ENCODE measurements at regions not wholly inside any gene's neighbourhood (a gene's known extent, or its start where the extent isn't known, plus 50 kb on each side); places are given as distances from the start of the nearest gene placed in this dataset.

DNA sequence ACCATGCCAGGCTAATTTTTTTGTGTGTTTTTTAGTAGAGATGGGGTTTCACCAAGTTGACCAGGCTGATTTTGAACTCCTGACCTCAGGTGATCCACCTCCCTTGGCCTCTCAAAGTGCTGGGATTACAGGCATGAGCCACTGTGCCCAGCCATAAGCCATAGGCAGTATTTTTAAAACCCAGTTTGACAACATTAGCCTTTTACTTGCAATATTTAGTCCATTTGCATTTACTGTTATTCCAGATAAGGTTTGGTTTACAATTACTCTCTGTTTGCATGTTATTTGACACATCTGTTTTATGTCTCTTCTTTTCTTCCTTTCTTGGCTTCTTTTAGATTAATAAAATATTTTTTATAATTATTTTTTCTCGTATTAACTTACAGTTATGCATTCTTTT is 83.6 kb upstream of the EPHB3 start:
- no peak overlapping the region for H3K4me3 ChIP-seq (ENCODE audit: low read depth, poor library complexity, severe bottlenecking)
- WGBS, 2 donors = 90 to 93% methylated on average over 1 of the region's 1 CpG
- TF ChIP-seq, protein P1, sequence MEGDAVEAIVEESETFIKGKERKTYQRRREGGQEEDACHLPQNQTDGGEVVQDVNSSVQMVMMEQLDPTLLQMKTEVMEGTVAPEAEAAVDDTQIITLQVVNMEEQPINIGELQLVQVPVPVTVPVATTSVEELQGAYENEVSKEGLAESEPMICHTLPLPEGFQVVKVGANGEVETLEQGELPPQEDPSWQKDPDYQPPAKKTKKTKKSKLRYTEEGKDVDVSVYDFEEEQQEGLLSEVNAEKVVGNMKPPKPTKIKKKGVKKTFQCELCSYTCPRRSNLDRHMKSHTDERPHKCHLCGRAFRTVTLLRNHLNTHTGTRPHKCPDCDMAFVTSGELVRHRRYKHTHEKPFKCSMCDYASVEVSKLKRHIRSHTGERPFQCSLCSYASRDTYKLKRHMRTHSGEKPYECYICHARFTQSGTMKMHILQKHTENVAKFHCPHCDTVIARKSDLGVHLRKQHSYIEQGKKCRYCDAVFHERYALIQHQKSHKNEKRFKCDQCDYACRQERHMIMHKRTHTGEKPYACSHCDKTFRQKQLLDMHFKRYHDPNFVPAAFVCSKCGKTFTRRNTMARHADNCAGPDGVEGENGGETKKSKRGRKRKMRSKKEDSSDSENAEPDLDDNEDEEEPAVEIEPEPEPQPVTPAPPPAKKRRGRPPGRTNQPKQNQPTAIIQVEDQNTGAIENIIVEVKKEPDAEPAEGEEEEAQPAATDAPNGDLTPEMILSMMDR (IDR thresholded peaks at IDR 0.05) = no peak
- TF ChIP-seq POLR2A (IDR thresholded peaks at IDR 0.05) = no peak
- DNase-seq (ENCODE audit: low spot score in 2 of 2) = no peak
- intact Hi-C loops (cut with DNase I; ENCODE audit: low total_unique reads) = no loop called here

GRCh38 chr3:184479426-184480126 is 82.0 kb upstream of the EPHB3 start:
- TF ChIP-seq, protein P1 (IDR thresholded peaks at IDR 0.05) = no peak
- no peak for TF ChIP-seq POLR2A (IDR thresholded peaks at IDR 0.05)
- peak in 1 of 2 donors; percentile 58 for DNase-seq (ENCODE audit: low spot score in 2 of 2)
- no peak overlapping the region for H3K4me3 ChIP-seq (ENCODE audit: low read depth, poor library complexity, severe bottlenecking)
- 73 to 83% methylated on average over 8 of the region's 8 CpGs for WGBS, 2 donors
- intact Hi-C loops (cut with DNase I; ENCODE audit: low total_unique reads) = no loop called here

- TF ChIP-seq POLR2A (IDR thresholded peaks at IDR 0.05) = no peak
- TF ChIP-seq, protein P1 (IDR thresholded peaks at IDR 0.05) = no peak
- WGBS, 2 donors = 84 to 85% methylated on average over 2 of the region's 2 CpGs
- H3K4me3 ChIP-seq (ENCODE audit: low read depth, poor library complexity, severe bottlenecking) = no peak overlapping the region
- intact Hi-C loops (cut with DNase I; ENCODE audit: low total_unique reads) = no loop called here
- DNase-seq (ENCODE audit: low spot score in 2 of 2) = peak in 1 of 2 donors; percentile 75
These were observed 80.8 kb upstream of the EPHB3 start for GRCh38 chr3:184480831-184481230.

- no peak for TF ChIP-seq POLR2A (IDR thresholded peaks at IDR 0.05)
- TF ChIP-seq, protein P1 (IDR thresholded peaks at IDR 0.05) = no peak
- intact Hi-C loops (cut with DNase I; ENCODE audit: low total_unique reads) = no loop called here
- H3K4me3 ChIP-seq (ENCODE audit: low read depth, poor library complexity, severe bottlenecking) = no peak overlapping the region
- 42 to 57% methylated on average over 7 of the region's 7 CpGs for WGBS, 2 donors
- peak in 1 of 2 donors; percentile 42 for DNase-seq (ENCODE audit: low spot score in 2 of 2)
These were observed 79.5 kb upstream of the EPHB3 start for GRCh38 chr3:184481984-184482671.

DNA sequence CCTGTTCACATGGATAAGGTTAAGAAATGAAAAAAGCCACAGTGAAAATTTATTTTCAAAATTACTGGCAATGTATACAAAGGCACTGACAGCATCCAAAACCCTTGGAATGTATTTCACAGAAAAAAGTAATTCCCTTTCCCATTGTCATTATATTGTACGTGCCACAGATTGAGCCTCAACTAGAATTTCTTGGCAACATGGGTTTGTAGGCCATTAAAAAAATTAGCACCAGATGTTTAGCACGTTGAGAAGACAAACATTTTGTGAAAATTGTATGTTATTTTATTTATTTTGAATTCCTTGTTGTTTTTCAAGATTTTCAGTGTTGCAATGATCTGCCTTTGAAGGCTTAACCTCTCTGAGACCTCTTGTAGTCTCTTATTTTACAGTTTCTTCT is 76.3 kb upstream of the EPHB3 start:
- intact Hi-C loops (cut with DNase I; ENCODE audit: low total_unique reads) = no loop called here
- WGBS, 2 donors = 36 to 39% methylated on average over 2 of the region's 2 CpGs
- DNase-seq (ENCODE audit: low spot score in 2 of 2) = no peak
- no peak overlapping the region for H3K4me3 ChIP-seq (ENCODE audit: low read depth, poor library complexity, severe bottlenecking)
- no peak for TF ChIP-seq POLR2A (IDR thresholded peaks at IDR 0.05)

GRCh38 chr3:184485906-184486305 is 75.7 kb upstream of the EPHB3 start:
- WGBS, 2 donors = 69 to 75% methylated on average over 3 of the region's 3 CpGs
- H3K4me3 ChIP-seq (ENCODE audit: low read depth, poor library complexity, severe bottlenecking) = no peak overlapping the region
- DNase-seq (ENCODE audit: low spot score in 2 of 2) = no peak
- intact Hi-C loops (cut with DNase I; ENCODE audit: low total_unique reads) = no loop called here
- TF ChIP-seq POLR2A (IDR thresholded peaks at IDR 0.05) = no peak
- TF ChIP-seq, protein P1 (IDR thresholded peaks at IDR 0.05) = no peak
